ENCODE measurements at regions not wholly inside any gene's neighbourhood (a gene's known extent, or its start where the extent isn't known, plus 50 kb on each side); places are given as distances from the start of the nearest gene placed in this dataset.
"Not testable (repeated sequence)": the region's sequence is repeated elsewhere in the genome, so short reads cannot be mapped to it uniquely, and the experiment has no call there.

DNA sequence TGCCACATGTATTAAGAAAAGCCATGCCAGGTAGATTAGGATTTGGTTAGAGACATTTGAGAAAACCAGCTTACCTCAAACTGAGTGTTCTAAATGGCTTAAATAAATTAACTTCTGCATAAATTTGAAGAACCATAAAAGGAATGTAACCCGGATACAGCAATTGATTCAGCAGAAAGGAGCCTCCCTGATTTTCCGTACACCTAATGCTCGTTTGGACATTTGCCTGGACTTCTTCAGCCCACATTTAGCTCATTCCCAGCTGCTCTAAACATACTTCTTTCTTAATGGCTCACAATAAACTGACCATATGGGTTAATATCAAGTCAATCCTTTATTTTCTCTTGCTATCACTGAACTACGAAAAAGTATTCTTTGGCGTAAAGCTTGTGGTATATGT, 392.4 kb downstream of the ZNF516 start:
- DNase-seq = no peak

- DNase-seq = no peak
These were observed 392.9 kb downstream of the ZNF516 start for GRCh38 chr18:76102156-76102555.

DNA sequence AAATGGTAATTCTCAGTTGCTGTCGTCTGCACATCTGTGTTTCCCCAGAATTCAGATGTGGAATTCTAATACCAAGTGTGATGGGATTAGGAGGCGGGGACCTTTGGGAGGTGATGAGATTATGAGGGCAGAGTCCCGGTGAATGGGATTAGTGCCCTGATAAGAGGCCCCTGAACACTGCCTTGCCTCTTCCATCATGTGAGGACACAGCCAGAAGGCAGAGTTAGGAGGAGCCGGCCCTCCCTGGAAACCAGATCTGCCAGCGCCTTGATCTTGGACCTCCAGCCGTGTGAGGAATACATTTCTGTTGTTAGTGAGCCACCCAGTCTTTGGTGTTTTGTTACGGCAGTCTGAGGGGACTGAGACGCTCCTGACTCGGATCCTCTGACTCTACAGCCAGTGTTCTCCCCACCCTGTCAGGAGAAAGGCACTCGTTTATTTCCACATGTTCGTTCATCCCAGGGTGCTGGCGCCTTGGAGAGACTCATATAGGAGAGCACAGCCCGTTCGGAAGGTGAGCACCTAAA, 395.0 kb downstream of the ZNF516 start:
- no peak for DNase-seq

- DNase-seq = no peak
These were observed 396.2 kb downstream of the ZNF516 start for GRCh38 chr18:76098674-76099411.

DNA sequence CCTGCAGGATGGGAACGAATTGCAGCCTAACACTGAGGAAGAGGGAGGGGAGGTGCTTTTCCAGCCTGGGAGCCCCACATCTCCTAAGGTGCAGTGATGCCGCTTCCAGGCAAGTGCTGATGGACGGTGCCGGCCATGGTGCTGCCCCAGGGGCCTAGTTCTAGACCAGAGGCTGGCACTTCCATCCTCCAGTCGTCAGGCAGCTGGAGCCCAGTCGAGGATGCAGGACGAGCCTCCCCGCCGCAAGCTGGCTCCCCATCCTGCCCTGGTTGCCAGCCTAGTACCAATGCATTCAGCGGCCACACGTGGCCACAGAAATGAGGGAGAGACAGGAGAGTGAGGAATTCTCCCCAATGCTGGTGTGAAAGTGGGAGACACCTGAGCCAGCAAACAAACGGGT, 413.5 kb downstream of the ZNF516 start:
- DNase-seq = no peak

GRCh38 chr18:76080430-76080829, 414.6 kb downstream of the ZNF516 start:
- no peak for DNase-seq

DNA sequence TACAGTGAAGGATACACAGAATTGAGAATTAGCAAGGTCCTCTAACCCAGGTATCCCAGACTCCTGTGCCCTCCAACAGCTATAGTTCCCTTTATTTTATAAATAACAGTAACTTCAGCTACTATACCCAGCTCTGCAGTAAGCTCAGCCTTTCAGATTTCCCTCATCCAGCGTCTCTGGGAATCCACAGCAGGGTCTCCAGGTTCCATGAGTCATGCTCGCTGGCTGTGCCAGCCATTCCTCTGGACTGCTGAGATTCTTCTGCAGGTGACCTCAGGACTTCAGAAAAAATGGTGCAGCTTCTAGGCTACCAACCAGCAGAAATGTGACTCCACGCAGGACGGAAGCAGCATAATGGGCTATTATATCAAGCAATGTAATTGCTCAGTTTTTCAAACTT, 419.3 kb downstream of the ZNF516 start:
- DNase-seq = no peak

DNA sequence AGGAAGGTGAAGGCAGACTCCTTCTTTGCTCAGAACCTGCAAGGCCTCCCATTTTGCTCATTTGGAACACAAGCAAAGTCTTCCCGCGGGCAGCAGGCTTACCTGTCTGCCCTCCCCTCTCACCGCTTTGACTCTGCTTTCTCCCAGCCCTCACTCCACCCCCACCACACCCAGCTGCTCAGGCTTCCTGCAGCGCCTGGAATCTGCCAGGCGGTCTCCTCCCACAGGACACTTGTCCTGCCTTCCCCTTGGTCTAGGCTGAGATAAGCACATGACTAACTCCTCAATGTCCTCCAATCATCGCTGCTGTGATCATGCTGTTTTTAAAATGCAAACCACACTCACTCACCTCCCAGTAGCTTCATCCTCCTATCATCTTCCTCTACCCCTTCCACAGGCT, 430.0 kb downstream of the ZNF516 start:
- DNase-seq = no peak

GRCh38 chr18:76058146-76058545, 436.9 kb downstream of the ZNF516 start:
- DNase-seq = no peak

DNA sequence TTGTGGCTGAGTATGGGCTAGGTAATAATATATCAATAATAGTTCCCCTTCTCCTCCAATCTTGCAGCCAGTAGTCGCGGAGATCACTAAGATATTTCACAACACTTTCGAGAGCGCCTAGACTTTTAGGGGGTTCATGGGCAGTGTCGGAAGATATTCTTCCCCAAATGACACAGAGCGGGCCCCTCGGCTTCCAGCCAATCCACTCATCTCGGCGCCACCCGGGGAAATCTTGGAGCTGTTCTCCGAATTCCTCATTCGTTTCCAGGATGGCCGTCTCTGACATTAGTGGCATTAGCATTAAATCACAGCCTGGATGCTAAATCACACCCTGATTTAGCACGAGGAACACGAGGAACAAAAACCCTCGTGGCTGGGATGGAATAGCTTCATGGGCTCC, 437.7 kb downstream of the ZNF516 start:
- DNase-seq = no peak

GRCh38 chr18:76056471-76057110, 438.5 kb downstream of the ZNF516 start:
- no peak for DNase-seq

- no peak for DNase-seq
These were observed 439.5 kb downstream of the ZNF516 start for GRCh38 chr18:76055578-76055977.

GRCh38 chr18:76055025-76055424, 440.0 kb downstream of the ZNF516 start:
- DNase-seq = no peak

GRCh38 chr18:76054156-76054555, 440.9 kb downstream of the ZNF516 start:
- no peak for DNase-seq

DNA sequence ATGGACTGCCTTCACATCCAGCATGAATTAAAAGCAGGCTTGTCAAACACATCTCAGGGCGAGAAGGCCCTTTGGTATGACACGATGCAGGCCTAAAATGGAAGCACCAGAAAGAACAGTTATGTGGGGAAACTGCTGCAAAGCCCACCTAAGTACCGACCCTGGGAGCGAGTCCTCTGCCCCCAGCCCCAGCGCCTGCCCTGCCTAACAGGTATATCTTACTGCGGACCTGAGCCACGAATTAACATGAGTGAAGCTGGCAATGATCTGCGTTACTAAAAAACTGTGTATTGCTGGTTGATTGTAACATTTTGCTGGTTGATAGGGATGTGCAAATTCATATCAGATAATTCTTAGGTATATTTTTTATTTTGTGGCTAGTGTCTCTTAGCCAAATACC, 441.5 kb downstream of the ZNF516 start:
- no peak for DNase-seq

DNA sequence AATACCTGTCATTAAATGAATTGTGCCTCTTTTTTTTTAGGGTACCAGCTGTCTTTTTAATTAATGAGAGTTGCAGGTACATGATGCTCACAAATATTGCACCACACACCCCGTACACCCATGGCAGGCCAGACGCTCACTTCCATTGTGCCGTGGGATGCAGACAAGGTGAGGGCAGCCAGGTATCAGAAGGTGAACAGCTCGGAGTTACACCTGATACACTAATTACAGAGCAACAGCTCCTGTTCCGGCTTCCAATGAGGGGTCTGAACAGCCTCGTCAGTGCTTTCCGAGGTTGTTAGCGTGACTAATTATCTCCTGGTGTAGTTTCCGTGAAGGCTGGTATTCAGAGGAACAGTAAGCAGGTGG, 442.8 kb downstream of the ZNF516 start:
- DNase-seq = no peak

- no peak for DNase-seq
These were observed 443.4 kb downstream of the ZNF516 start for GRCh38 chr18:76051396-76052226.

- no peak for DNase-seq
These were observed 448.8 kb downstream of the ZNF516 start for GRCh38 chr18:76046221-76046620.

DNA sequence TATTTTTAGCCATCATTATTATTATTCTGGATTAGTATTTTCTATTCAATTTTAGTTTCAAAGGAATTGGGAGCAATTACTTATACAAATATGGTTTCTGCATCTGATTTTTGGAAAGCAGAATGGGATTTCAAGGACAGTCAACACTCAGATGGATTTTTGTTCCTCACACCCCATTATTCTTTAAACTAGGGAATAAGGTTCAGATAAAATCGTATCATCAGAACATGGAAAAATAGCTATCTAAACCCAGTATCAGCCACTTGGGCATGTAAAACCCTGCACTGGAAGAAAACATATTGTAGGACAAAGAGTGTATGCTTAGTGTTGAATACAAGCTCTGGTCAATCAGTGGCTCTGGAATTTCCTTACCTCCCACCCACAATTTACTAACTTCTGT, 452.5 kb downstream of the ZNF516 start:
- DNase-seq = no peak

- no peak for DNase-seq
These were observed 476.8 kb downstream of the ZNF516 start for GRCh38 chr18:76018210-76018609.

DNA sequence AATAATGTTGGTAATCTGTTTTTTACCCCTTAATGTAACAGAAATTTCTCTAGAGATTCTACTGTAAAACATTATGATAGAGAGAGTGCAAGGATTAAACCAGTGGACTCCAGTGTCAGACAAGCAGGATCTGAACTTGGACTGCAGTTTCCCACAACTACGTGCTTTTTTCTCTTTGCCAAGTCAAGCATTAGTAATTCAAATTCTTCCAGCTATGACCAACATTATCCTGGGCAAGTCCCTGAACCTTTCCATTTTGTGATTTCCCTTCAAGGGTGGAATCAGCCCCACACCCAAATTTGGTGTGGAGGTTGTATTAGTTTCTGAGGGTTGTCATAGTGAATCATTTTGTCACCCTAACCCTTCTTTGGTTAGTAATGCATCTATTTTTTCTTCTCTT, 482.0 kb downstream of the ZNF516 start:
- DNase-seq = no peak

GRCh38 chr18:76005632-76006208, 489.3 kb downstream of the ZNF516 start:
- no peak for DNase-seq

DNA sequence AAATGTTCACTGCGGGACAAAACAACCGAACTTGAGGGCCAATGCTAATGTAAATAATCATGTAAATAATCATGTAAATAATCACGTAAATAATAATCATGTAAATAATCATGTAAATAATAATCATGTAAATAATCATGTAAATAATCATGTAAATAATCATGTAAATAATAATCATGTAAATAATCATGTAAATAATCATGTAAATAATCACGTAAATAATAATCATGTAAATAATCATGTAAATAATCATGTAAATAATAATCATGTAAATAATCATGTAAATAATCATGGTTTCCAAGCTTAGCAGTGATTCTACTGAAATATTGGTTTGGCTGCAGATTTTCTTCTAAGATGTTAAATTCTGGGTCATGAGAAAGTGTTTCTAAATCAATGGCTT, 507.1 kb downstream of the ZNF516 start:
- not testable (repeated sequence) for DNase-seq

Measured in NCI-H2029 treated with DMSO at 0.1 percent for 48 hours (cell line).